MM.1S (cell line): ENCODE measurements at regions not wholly inside any gene's neighbourhood (a gene's known extent, or its start where the extent isn't known, plus 50 kb on each side); places are given as distances from the start of the nearest gene placed in this dataset.

ENCODE experiments used
- DNase-seq: peaks from one replicate; pipeline ENCODE4 v3.0.0-alpha.2; 2015
- H2AFZ ChIP-seq: fragments of 300-600 bp; sonication (generic); 2 replicates; pipeline ENCODE4 v1.6.0; 2016; ENCODE audit warnings: antibody characterized with exemption, low read length
- H3F3A ChIP-seq: fragments of 300-600 bp; sonication (generic); 2 replicates; pipeline ENCODE4 v1.6.1; 2016; ENCODE audit warnings: mild to moderate bottlenecking, antibody characterized with exemption, low read length, moderate library complexity, mixed read lengths; ENCODE audit not compliant: insufficient read depth
- H3K27ac ChIP-seq: fragments of 300-600 bp; sonication (generic); 2 replicates; pipeline ENCODE4 v1.5.1; 2016; ENCODE audit warnings: mild to moderate bottlenecking, low read length
- H3K27me3 ChIP-seq: fragments of 300-600 bp; sonication (generic); replicated peaks from 2 replicates; pipeline ENCODE4 v1.6.0; 2016; ENCODE audit warnings: low read length; ENCODE audit not compliant: insufficient read depth
- H3K36me3 ChIP-seq: fragments of 300-600 bp; sonication (generic); replicated peaks from 2 replicates; pipeline ENCODE4 v1.6.1; 2016; ENCODE audit warnings: mild to moderate bottlenecking, low read length, mixed read lengths; ENCODE audit not compliant: insufficient read depth
- H3K4me1 ChIP-seq: fragments of 300-600 bp; sonication (generic); 2 replicates; pipeline ENCODE4 v1.6.1; 2016; ENCODE audit warnings: low read length, mixed read lengths
- H3K4me2 ChIP-seq: fragments of 300-600 bp; sonication (generic); 2 replicates; pipeline ENCODE4 v1.6.0; 2016; ENCODE audit warnings: low read depth, low read length
- H3K4me3 ChIP-seq: fragments of 300-600 bp; sonication (generic); 2 replicates; pipeline ENCODE4 v1.5.1; 2016; ENCODE audit warnings: low read length, mixed read lengths
- H3K79me2 ChIP-seq: fragments of 300-600 bp; sonication (generic); 2 replicates; pipeline ENCODE4 v1.6.1; 2016; ENCODE audit warnings: mixed run types, low read length, mixed read lengths
- H3K9ac ChIP-seq: fragments of 300-600 bp; sonication (generic); 2 replicates; pipeline ENCODE4 v1.6.1; 2016; ENCODE audit warnings: low read length, mixed read lengths
- H3K9me2 ChIP-seq: fragments of 300-600 bp; sonication (generic); replicated peaks from 2 replicates; pipeline ENCODE4 v1.6.1; 2016; ENCODE audit warnings: mild to moderate bottlenecking, low read length, mixed read lengths; ENCODE audit not compliant: insufficient read depth
- H3K9me3 ChIP-seq: fragments of 300-600 bp; sonication (generic); replicated peaks from 2 replicates; pipeline ENCODE4 v1.6.1; 2016; ENCODE audit warnings: mild to moderate bottlenecking, low read length, mixed read lengths; ENCODE audit not compliant: insufficient read depth
- H4K20me1 ChIP-seq: fragments of 300-600 bp; sonication (generic); 2 replicates; pipeline ENCODE4 v1.6.1; 2016; ENCODE audit warnings: mild to moderate bottlenecking, low read length, moderate library complexity, mixed read lengths; ENCODE audit not compliant: insufficient read depth
- CTCF ChIP-seq: fragments of 300-600 bp; sonication (generic); IDR thresholded peaks from 2 replicates; pipeline ENCODE4 v1.5.1; 2016; ENCODE audit warnings: antibody characterized with exemption, low read length, mixed read lengths
- EZH2 ChIP-seq: fragments of 300-600 bp; sonication (generic); optimal IDR thresholded peaks from 2 replicates; pipeline ENCODE3; 2017; ENCODE audit warnings: low read depth, mild to moderate bottlenecking, antibody characterized with exemption, low read length, mixed read lengths
- EZH2phosphoT487 ChIP-seq: fragments of 300-600 bp; sonication (generic); IDR thresholded peaks from 2 replicates; pipeline ENCODE4 v1.6.1; 2018; ENCODE audit warnings: antibody characterized with exemption, low read length

GRCh38 chr9:91078369-91078695, 276.7 kb downstream of the SYK start:
- Histone ChIP-seq H2AFZ (no peak overlapping the region), H3K27me3 (no peaks in the 10 kb centered on the region), H4K20me1 (no peaks in the 10 kb centered on the region), H3K4me3 (no peak overlapping the region), H3K4me2 (no peak overlapping the region), H3K79me2 (no peaks in the 10 kb centered on the region), H3F3A (no peaks in the 10 kb centered on the region), H3K4me1 (peaks cover 7% of the 10 kb centered on the region; the same call in 1 of the 2 replicates), H3K9ac (no peak overlapping the region), H3K9me3 (no peaks in the 10 kb centered on the region), H3K36me3 (no peaks in the 10 kb centered on the region), H3K27ac (no peak overlapping the region), H3K9me2 (no peaks in the 10 kb centered on the region)
- no peak for TF ChIP-seq EZH2
- no peak for TF ChIP-seq CTCF
- TF ChIP-seq EZH2phosphoT487, result no peak
- no peak for DNase-seq

GRCh38 chr9:91082731-91083130, 279.0 kb downstream of the AUH start:
- H3K4me1 ChIP-seq, result peaks cover 20% of the 10 kb centered on the region; the same call in 1 of the 2 replicates
- H3K4me2 ChIP-seq, result no peak overlapping the region
- H3F3A ChIP-seq, result no peaks in the 10 kb centered on the region
- H3K9me2 ChIP-seq, result no peaks in the 10 kb centered on the region
- H3K79me2 ChIP-seq, result no peaks in the 10 kb centered on the region
- no peaks in the 10 kb centered on the region for H3K36me3 ChIP-seq
- H2AFZ ChIP-seq, result no peak overlapping the region
- no peaks in the 10 kb centered on the region for H3K27me3 ChIP-seq
- H3K4me3 ChIP-seq, result no peak overlapping the region
- no peak overlapping the region for H3K9ac ChIP-seq
- no peaks in the 10 kb centered on the region for H3K9me3 ChIP-seq
- TF ChIP-seq CTCF (no peak), EZH2 (no peak), EZH2phosphoT487 (no peak)
- no peak overlapping the region for H3K27ac ChIP-seq
- DNase-seq, result no peak
- H4K20me1 ChIP-seq, result no peaks in the 10 kb centered on the region

GRCh38 chr9:91084896-91085516, 276.7 kb downstream of the AUH start:
- H3K4me3 ChIP-seq, result no peak overlapping the region
- H4K20me1 ChIP-seq, result no peaks in the 10 kb centered on the region
- H3K9ac ChIP-seq, result no peak overlapping the region
- no peaks in the 10 kb centered on the region for H3K27me3 ChIP-seq
- H3K36me3 ChIP-seq, result no peaks in the 10 kb centered on the region
- H3K9me2 ChIP-seq, result no peaks in the 10 kb centered on the region
- no peak for TF ChIP-seq EZH2
- no peak for TF ChIP-seq CTCF
- no peak for TF ChIP-seq EZH2phosphoT487
- H3K27ac ChIP-seq, result no peak overlapping the region
- H3K9me3 ChIP-seq, result no peaks in the 10 kb centered on the region
- no peak overlapping the region for H2AFZ ChIP-seq
- H3K4me2 ChIP-seq, result no peak overlapping the region
- no peaks in the 10 kb centered on the region for H3F3A ChIP-seq
- peaks cover 32% of the 10 kb centered on the region for H3K4me1 ChIP-seq
- no peak for DNase-seq
- no peaks in the 10 kb centered on the region for H3K79me2 ChIP-seq
